Stimulated activated CD4-positive, alpha-beta T cell treated with anti-CD3 and anti-CD28 coated beads, Interleukin-15, amount 100 ng/mL, for 1 hour (primary cell): ENCODE measurements at regions not wholly inside any gene's neighbourhood (a gene's known extent, or its start where the extent isn't known, plus 50 kb on each side); places are given as distances from the start of the nearest gene placed in this dataset.

Source experiments
- DNase-seq, 2 donors: peaks; one replicate each; pipeline ENCODE4 v3.0.0-alpha.2; 2020; ENCODE audit warnings: low read depth in 1 of 2, low spot score in 1 of 2

DNA sequence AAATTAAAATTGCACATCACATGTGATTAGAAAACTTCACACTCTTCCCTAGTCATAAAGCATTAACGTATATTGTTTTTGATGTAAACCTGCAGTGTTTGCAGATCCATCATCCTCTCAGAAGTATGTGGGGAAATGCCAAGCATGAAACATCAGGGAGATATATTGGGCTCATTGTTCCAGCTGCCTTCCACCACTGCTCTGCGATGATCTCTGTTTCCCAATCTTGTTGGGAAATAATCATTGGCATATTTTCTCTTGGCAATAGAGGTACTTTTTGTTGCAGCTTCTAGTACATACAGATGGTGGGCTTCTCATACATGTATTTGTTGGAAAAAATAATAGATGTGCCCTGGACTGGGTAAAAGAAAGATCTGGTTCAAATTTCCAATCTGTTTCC lies 466.3 kb upstream of the HS3ST1 start:
- DNase-seq: no peak

DNA sequence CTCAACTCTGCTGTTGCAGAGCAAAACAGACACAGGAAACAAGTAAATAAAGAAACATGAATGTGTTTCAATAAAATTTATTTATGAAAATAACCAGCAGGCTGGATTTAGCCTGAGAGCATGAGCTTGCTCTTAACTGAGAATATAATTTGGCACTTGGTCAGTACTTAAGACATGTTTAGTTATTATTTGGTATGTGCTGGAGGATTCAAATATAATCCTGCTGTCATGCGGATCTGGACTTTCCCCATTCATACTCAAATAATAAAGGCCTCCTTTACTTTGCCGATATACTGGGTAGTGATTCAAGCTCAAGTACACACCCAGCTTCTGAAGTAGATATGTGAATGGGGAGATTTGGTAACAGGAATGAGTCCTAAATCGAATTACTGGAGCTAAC lies 465.5 kb upstream of the HS3ST1 start:
- no peak for DNase-seq

GRCh38 chr4:11889099-11889498 lies 460.4 kb upstream of the HS3ST1 start:
- no peak for DNase-seq

- DNase-seq: no peak
Measured at GRCh38 chr4:11881947-11882346, 453.3 kb upstream of the HS3ST1 start.

DNA sequence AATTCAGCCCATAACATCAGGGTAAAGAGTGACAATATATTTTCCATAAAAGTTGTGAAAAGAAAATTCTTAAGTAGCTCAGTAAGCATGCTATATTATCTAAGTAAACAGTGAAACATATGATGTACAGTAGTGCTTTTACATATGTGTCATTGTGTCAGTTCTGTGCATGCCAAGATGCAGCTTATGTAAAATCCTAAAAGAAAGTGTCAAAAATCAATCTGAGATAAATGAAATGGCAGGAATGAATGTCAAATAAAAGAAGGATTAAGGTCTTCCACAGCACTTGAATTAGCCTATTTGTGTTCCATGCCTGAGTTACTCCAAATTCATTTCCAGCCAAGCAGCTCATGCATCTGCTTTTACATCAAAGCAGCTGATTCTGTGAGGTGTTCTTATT lies 452.7 kb upstream of the HS3ST1 start:
- DNase-seq: no peak

DNA sequence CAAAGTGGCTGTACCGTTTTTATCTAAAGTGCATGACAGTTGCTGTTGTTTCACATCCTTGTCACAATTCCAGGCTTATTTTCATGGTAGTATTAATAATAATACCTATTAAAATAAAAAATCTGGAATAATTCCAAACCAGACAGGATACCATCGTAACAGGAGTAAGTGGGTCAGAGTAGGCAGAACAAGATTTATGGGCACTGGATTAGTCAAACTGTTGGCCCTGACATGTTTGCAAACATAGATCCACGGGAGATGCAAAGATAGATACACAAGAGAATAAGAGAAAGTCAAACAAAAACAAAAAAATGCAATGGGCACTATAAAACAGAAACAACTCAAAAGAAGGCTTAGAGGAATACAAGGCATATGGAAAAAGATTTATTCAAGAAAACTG lies 449.5 kb upstream of the HS3ST1 start:
- no peak for DNase-seq

GRCh38 chr4:11876104-11876503 lies 447.4 kb upstream of the HS3ST1 start:
- no peak for DNase-seq

DNA sequence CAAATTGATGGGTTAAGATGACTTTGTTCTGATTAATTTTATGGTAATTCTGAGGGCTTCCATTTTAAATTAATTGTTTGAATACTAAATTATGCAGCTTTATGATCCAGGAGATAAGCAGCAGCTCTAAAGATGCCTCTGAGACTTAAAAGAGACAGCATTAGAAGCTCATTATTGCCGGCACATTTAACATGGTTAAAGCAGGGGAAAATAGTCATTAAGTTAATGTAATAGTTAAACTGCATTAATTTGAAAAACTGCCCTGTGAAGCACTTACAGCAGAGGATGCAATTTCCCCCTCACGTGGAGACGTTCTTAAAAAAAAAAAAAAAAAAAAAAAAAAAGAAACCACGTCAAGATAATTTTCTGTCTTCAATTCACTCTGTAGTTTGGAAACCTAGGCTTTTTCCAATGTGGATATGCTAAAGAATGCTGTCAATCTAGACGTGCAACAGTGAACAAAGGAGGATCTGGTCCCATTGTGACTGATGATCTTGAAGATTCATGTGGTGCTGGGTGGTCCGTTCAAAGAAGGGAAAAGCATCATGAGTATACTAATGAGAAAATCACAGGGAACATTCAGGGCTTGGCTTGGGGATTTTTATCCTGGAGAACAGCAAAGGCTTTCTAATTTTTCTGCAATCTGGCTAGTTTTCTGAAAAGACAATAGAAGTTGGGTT lies 440.6 kb upstream of the HS3ST1 start:
- no peak for DNase-seq

- DNase-seq: no peak
Measured at GRCh38 chr4:11866391-11866790, 437.7 kb upstream of the HS3ST1 start.

DNA sequence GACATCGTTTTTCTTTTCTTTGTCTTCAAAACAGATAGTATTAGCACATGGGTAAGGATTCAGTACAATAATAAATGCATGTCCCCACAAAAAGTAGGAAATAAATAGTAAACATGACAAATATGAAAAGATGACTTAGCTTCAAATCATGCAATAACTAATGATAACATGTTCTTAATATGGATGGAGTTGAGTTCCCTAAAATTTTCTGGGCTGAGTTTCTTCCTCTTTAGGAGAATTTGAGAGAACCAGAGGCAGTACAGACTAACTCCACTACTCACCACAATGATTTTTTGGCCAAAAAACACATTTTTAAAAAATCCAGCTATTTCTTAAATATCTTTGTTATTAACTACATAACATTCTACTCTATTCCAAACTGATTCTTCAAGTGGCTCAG lies 432.3 kb upstream of the HS3ST1 start:
- no peak for DNase-seq

DNA sequence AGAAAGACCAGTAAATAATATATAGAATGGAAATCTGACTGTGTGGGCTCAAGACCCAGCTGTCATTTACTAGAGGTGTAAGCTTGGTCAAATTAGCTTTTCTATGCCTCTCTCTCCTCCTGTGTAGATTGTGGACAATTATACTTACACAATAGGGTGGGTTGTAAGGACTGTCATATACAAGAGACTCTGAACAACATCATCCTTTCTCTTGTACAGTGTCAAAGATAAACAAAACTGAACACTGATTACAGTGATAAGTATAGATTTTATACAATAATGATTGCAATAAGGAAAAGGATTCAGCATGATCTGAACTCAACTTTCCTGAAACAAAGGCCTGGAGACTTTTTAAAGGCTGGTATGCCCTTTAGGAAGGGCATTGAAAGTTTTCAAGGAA lies 429.2 kb upstream of the HS3ST1 start:
- no peak for DNase-seq

DNA sequence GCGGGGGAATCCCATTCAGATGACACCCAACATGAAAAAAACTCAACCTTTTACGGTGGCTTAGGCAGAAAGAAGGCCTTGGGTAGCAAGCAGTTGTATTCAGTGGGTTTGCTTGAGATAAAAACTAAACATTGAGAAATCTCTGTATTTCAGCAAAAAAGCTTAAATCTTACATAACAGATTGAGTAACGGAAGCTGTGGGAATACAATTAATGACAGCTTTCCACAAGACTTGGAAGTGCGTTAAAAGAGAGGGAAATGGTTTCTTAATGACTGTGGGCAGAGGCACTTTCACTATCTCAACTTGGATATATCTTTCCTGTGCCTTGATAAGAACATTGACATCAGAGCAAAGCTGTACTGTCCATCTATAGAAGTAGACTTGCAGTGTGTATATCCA lies 418.5 kb upstream of the HS3ST1 start:
- no peak for DNase-seq

GRCh38 chr4:11843927-11844326 lies 415.2 kb upstream of the HS3ST1 start:
- DNase-seq: no peak

DNA sequence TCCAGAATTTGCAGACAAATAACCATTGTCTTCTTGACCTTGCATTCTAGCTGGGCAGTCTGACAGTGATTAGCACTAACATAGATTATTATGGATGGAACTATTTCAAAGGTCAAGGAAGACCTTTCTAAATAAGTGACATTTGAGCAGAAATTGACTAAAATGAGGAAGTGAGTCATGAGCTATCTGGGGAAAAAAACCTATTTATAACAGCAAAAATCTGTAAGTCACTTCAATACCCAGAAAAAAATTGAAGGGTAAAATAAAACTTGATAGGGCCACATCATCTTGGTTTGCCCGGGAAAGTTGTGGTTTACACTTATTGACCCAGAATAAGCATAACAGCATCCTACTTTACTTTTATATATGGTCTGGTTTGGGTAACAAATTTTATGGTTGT lies 414.6 kb upstream of the HS3ST1 start:
- no peak for DNase-seq

GRCh38 chr4:11842620-11843263 lies 414.0 kb upstream of the HS3ST1 start:
- DNase-seq: no peak

- no peak for DNase-seq
Measured at GRCh38 chr4:11839889-11840288, 411.2 kb upstream of the HS3ST1 start.

- DNase-seq: no peak
Measured at GRCh38 chr4:11831739-11832138, 403.0 kb upstream of the HS3ST1 start.

- DNase-seq: no peak
Measured at GRCh38 chr4:11824566-11824965, 395.9 kb upstream of the HS3ST1 start.

GRCh38 chr4:11821772-11822430 lies 393.2 kb upstream of the HS3ST1 start:
- no peak for DNase-seq

DNA sequence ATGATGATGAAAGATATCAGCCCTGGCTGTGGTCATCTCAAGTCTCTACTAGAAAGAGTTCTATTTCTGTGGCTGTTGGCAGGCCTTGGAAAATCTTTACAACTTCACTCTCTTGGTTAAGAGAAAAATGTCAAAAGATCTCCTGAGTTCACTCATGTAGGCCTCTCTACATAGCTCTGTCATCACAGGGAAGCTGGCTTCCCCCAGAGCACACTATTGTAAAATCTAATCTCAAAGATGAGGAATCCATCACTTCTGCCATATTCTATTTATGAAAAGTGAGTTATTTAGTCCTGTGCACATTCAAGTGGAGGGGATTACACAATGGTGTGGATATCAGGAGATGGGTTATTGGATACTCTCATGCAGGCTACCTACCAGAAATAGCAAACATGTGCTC lies 388.4 kb upstream of the HS3ST1 start:
- DNase-seq: no peak

DNA sequence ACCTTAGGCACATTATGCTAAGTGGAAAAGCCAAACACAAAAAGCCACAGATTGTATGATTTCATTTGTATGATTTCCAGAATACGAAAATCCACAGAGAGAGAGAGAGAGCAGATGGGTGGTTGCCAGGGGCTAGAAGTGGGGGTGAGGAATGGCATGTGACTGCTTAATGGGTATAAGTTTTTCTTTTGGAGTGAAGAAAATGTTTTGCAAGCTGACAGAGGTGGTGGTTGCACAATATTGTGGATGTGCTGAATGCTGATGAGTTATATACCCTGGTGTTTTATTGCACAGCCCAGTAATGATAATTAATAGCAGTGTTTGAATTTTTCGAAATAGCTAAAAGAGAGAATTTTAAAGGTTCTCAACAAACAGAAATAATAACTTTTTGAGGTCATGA lies 386.1 kb upstream of the HS3ST1 start:
- DNase-seq: no peak

DNA sequence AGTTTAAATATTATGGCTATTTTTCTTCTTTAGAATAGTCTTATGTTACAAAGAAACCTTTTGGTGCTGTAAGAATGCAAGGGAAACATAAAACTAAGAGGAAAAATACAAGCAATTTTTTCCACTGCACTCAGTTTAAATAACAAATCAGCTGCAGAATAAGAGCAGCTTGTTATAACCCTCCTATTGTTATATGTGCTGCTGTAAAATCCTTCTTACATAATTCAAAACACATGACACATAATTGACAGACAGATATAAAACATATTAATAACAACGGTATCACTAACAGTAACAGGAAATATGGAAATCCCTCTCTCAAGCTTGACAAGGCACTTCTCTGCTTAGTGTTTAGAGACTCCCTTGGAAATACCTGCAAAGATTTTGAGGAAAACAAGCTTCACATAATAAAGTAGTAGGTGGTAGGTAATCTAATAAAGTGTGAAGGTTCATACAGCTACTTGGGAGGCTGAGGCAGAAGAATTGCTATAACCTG lies 385.3 kb upstream of the HS3ST1 start:
- no peak for DNase-seq
